Transverse colon (tissue), 3 donors: ENCODE measurements at regions not wholly inside any gene's neighbourhood (a gene's known extent, or its start where the extent isn't known, plus 50 kb on each side); places are given as distances from the start of the nearest gene placed in this dataset.

ENCODE experiments used
- EP300 ChIP-seq: sonication (generic); formaldehyde crosslinking; IDR thresholded peaks from one replicate; pipeline ENCODE4 v1.6.1; 2017; ENCODE audit warnings: antibody characterized with exemption, low read depth
- POLR2A ChIP-seq: fragments of 450-650 bp; IDR thresholded peaks from one replicate; pipeline ENCODE4 v1.6.1; 2016; ENCODE audit warnings: antibody characterized with exemption, mild to moderate bottlenecking, moderate library complexity
- TF ChIP-seq, protein P1 (sequence below), 5 experiments: fragments of 200-600 bp in 3 of 5; fragments of 450-650 bp in 2 of 5; sonication (generic) in 3 of 5; IDR thresholded peaks; 1 replicate in 2 of 5; 2 replicates in 3 of 5; pipeline ENCODE4 v1.5.1; 2016 to 2017; ENCODE audit warnings: antibody characterized with exemption in 5 of 5, inconsistent platforms in 3 of 5, mild to moderate bottlenecking in 2 of 5, moderate library complexity in 1 of 5

- TF ChIP-seq POLR2A (no peak), EP300 (no peak)
- TF ChIP-seq, protein P1, sequence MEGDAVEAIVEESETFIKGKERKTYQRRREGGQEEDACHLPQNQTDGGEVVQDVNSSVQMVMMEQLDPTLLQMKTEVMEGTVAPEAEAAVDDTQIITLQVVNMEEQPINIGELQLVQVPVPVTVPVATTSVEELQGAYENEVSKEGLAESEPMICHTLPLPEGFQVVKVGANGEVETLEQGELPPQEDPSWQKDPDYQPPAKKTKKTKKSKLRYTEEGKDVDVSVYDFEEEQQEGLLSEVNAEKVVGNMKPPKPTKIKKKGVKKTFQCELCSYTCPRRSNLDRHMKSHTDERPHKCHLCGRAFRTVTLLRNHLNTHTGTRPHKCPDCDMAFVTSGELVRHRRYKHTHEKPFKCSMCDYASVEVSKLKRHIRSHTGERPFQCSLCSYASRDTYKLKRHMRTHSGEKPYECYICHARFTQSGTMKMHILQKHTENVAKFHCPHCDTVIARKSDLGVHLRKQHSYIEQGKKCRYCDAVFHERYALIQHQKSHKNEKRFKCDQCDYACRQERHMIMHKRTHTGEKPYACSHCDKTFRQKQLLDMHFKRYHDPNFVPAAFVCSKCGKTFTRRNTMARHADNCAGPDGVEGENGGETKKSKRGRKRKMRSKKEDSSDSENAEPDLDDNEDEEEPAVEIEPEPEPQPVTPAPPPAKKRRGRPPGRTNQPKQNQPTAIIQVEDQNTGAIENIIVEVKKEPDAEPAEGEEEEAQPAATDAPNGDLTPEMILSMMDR (IDR thresholded peaks at IDR 0.05): no peak
These were observed 63.5 kb upstream of the ZMYND8 start for GRCh38 chr20:47419953-47420514.
